22Rv1 (cell line): ENCODE measurements at regions not wholly inside any gene's neighbourhood (a gene's known extent, or its start where the extent isn't known, plus 50 kb on each side); places are given as distances from the start of the nearest gene placed in this dataset.

Experiments used
- ZFX ChIP-seq: fragments of 450-650 bp; IDR thresholded peaks from 2 replicates; pipeline ENCODE4 v1.6.1; 2017; ENCODE audit warnings: antibody characterized with exemption, borderline replicate concordance
- TF ChIP-seq, protein P1 (sequence below): fragments of 450-650 bp; IDR thresholded peaks from 2 replicates; pipeline ENCODE4 v1.5.1; 2017; ENCODE audit warnings: mild to moderate bottlenecking

- TF ChIP-seq, protein P1, sequence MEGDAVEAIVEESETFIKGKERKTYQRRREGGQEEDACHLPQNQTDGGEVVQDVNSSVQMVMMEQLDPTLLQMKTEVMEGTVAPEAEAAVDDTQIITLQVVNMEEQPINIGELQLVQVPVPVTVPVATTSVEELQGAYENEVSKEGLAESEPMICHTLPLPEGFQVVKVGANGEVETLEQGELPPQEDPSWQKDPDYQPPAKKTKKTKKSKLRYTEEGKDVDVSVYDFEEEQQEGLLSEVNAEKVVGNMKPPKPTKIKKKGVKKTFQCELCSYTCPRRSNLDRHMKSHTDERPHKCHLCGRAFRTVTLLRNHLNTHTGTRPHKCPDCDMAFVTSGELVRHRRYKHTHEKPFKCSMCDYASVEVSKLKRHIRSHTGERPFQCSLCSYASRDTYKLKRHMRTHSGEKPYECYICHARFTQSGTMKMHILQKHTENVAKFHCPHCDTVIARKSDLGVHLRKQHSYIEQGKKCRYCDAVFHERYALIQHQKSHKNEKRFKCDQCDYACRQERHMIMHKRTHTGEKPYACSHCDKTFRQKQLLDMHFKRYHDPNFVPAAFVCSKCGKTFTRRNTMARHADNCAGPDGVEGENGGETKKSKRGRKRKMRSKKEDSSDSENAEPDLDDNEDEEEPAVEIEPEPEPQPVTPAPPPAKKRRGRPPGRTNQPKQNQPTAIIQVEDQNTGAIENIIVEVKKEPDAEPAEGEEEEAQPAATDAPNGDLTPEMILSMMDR = no peak
- TF ChIP-seq ZFX = no peak
Measured at GRCh38 chr5:8350644-8351339, 481.8 kb downstream of the MTRR start.
